ENCODE measurements at regions not wholly inside any gene's neighbourhood (a gene's known extent, or its start where the extent isn't known, plus 50 kb on each side); places are given as distances from the start of the nearest gene placed in this dataset.
A peak's percentile ranks its signal among the peaks of the same experiment; 100 is the strongest.

GRCh38 chr13:48888613-48889012, 87.1 kb upstream of the FNDC3A start:
- no peak for DNase-seq (ENCODE audit: low spot score)

GRCh38 chr13:48890391-48890790, 85.3 kb upstream of the FNDC3A start:
- no peak for DNase-seq (ENCODE audit: low spot score)

- no peak for DNase-seq (ENCODE audit: low spot score)
Observed at GRCh38 chr13:48891586-48891985, 84.1 kb upstream of the FNDC3A start.

GRCh38 chr13:48892053-48892687, 83.5 kb upstream of the FNDC3A start:
- DNase-seq (ENCODE audit: low spot score): no peak

- no peak for DNase-seq (ENCODE audit: low spot score)
Observed at GRCh38 chr13:48892688-48893075, 83.0 kb upstream of the FNDC3A start.

- DNase-seq (ENCODE audit: low spot score): peak; percentile 19
Observed at GRCh38 chr13:48896312-48896711, 79.4 kb upstream of the FNDC3A start.

- DNase-seq (ENCODE audit: low spot score): no peak
Observed at GRCh38 chr13:48901781-48902180, 73.9 kb upstream of the FNDC3A start.

GRCh38 chr13:48902368-48902767, 73.3 kb upstream of the FNDC3A start:
- DNase-seq (ENCODE audit: low spot score): no peak

GRCh38 chr13:48904668-48905290, 70.9 kb upstream of the FNDC3A start:
- no peak for DNase-seq (ENCODE audit: low spot score)

GRCh38 chr13:48906200-48906599, 69.5 kb upstream of the FNDC3A start:
- DNase-seq (ENCODE audit: low spot score): no peak

GRCh38 chr13:48908381-48909055, 67.2 kb upstream of the FNDC3A start:
- DNase-seq (ENCODE audit: low spot score): peak; percentile 4

GRCh38 chr13:48909056-48909389, 66.7 kb upstream of the FNDC3A start:
- no peak for DNase-seq (ENCODE audit: low spot score)

GRCh38 chr13:48910686-48911085, 65.0 kb upstream of the FNDC3A start:
- no peak for DNase-seq (ENCODE audit: low spot score)

GRCh38 chr13:48919751-48920150, 56.0 kb upstream of the FNDC3A start:
- no peak for DNase-seq (ENCODE audit: low spot score)

GRCh38 chr13:48920730-48921129, 55.0 kb upstream of the FNDC3A start:
- no peak for DNase-seq (ENCODE audit: low spot score)

GRCh38 chr13:48923376-48923775, 52.3 kb upstream of the FNDC3A start:
- DNase-seq (ENCODE audit: low spot score): no peak

GRCh38 chr13:48925001-48925400, 50.7 kb upstream of the FNDC3A start:
- DNase-seq (ENCODE audit: low spot score): no peak

Data from H4 (cell line).